ENCODE measurements at regions not wholly inside any gene's neighbourhood (a gene's known extent, or its start where the extent isn't known, plus 50 kb on each side); places are given as distances from the start of the nearest gene placed in this dataset.

- Histone ChIP-seq H4K20me1 (ENCODE audit: insufficient read depth, low read length) (no peaks in the 10 kb centered on the region), H3K27me3 (ENCODE audit: control insufficient read depth in 1 of 2, insufficient read depth in 2 of 2, low read length in 2 of 2) (no peaks in the 10 kb centered on the region; a peak in 2 of 5 replicates), H2AFZ (ENCODE audit: low read length) (no peak overlapping the region), H3K4me3 (replicated peaks in 1 of 3; ENCODE audit: insufficient read depth in 1 of 3, low read depth in 2 of 3, low read length in 3 of 3) (no peak overlapping the region), H3K27ac (ENCODE audit: extremely low read length, insufficient read depth, low read length) (no peak overlapping the region), H3K4me2 (ENCODE audit: low read depth, low read length) (no peak overlapping the region), H3K36me3 (replicated peaks in 1 of 2; ENCODE audit: control insufficient read depth in 1 of 2, insufficient read depth in 2 of 2, low read length in 2 of 2) (no peaks in the 10 kb centered on the region), H3K9ac (ENCODE audit: insufficient read depth, low read depth, low read length) (no peak overlapping the region), H3K79me2 (ENCODE audit: insufficient read depth, low read length) (no peaks in the 10 kb centered on the region), H3K4me1 (ENCODE audit: insufficient read depth, low read length) (no peaks in the 10 kb centered on the region), H3K9me3 (ENCODE audit: low read length) (no peaks in the 10 kb centered on the region)
- FAIRE-seq, result no peak
- BruUV-seq (replicated peaks), result no TSS peak
- ATAC-seq, result no peak
- no peak for DNase-seq (ENCODE audit: low spot score)
- POLR2A ChIA-PET, result no interaction called here
- CTCF ChIA-PET (ENCODE audit: low intra/inter-chr PET ratio, low total read pairs), result no interaction called here
- in situ Hi-C loops (cut with HindIII; ENCODE audit: extremely low pct_ligation_motif_present, low pct_unique_long_range_greater_than_20kb) (no loop called here), intact Hi-C loops (cut with micrococcal nuclease; ENCODE audit: unreplicated experiment) (no loop called here)
- TF ChIP-seq FOXM1 (CRISPR knock-in tag; IDR thresholded peaks at IDR 0.05), result no peak
- 17% methylated on average over 3 of the region's 3 CpGs for WGBS (ENCODE audit: low lambda C conversion rate)
These were observed 84.6 kb upstream of the RPL34 start for GRCh38 chr4:108535757-108536156.

DNA sequence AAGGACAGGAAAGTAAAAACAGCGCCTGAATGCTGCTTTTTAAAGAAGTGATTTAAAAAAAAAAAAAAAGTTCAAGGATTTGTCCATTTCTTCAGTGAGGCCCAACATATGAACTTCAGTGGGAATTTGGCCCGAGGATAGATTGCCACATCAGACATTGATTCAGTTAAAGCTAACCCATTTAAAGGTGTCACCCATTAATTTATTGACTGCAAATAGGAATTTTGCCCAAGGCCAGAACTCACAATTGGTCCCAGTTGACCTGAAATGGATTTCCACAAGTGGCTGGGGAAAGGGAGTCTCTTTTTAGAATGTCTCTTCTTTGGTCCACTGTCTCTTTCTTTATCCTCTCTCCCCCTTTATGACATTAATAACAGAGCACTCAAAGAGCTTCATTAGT, 86.5 kb upstream of the RPL34 start:
- H3K4me1 ChIP-seq (ENCODE audit: insufficient read depth, low read length), result no peaks in the 10 kb centered on the region
- DNase-seq (ENCODE audit: low spot score) (no peak), FAIRE-seq (no peak), ATAC-seq (no peak)
- H3K27me3 ChIP-seq (ENCODE audit: control insufficient read depth in 1 of 2, insufficient read depth in 2 of 2, low read length in 2 of 2), result no peaks in the 10 kb centered on the region; a peak in 2 of 5 replicates
- H3K9ac ChIP-seq (ENCODE audit: insufficient read depth, low read depth, low read length), result no peak overlapping the region
- no peak overlapping the region for H3K4me2 ChIP-seq (ENCODE audit: low read depth, low read length)
- intact Hi-C loops (cut with micrococcal nuclease; ENCODE audit: unreplicated experiment) (no loop called here), in situ Hi-C loops (cut with HindIII; ENCODE audit: extremely low pct_ligation_motif_present, low pct_unique_long_range_greater_than_20kb) (no loop called here)
- H3K9me3 ChIP-seq (ENCODE audit: low read length), result no peaks in the 10 kb centered on the region
- no TSS peak for BruUV-seq (replicated peaks)
- no peaks in the 10 kb centered on the region for H4K20me1 ChIP-seq (ENCODE audit: insufficient read depth, low read length)
- H3K79me2 ChIP-seq (ENCODE audit: insufficient read depth, low read length), result no peaks in the 10 kb centered on the region
- H3K4me3 ChIP-seq (replicated peaks in 1 of 3; ENCODE audit: insufficient read depth in 1 of 3, low read depth in 2 of 3, low read length in 3 of 3), result no peak overlapping the region
- no peak overlapping the region for H3K27ac ChIP-seq (ENCODE audit: extremely low read length, insufficient read depth, low read length)
- 26% methylated on average over 2 of the region's 2 CpGs for WGBS (ENCODE audit: low lambda C conversion rate)
- POLR2A ChIA-PET, result no interaction called here
- no peaks in the 10 kb centered on the region for H3K36me3 ChIP-seq (replicated peaks in 1 of 2; ENCODE audit: control insufficient read depth in 1 of 2, insufficient read depth in 2 of 2, low read length in 2 of 2)
- CTCF ChIA-PET (ENCODE audit: low intra/inter-chr PET ratio, low total read pairs), result no interaction called here
- no peak overlapping the region for H2AFZ ChIP-seq (ENCODE audit: low read length)
- TF ChIP-seq, protein P1, sequence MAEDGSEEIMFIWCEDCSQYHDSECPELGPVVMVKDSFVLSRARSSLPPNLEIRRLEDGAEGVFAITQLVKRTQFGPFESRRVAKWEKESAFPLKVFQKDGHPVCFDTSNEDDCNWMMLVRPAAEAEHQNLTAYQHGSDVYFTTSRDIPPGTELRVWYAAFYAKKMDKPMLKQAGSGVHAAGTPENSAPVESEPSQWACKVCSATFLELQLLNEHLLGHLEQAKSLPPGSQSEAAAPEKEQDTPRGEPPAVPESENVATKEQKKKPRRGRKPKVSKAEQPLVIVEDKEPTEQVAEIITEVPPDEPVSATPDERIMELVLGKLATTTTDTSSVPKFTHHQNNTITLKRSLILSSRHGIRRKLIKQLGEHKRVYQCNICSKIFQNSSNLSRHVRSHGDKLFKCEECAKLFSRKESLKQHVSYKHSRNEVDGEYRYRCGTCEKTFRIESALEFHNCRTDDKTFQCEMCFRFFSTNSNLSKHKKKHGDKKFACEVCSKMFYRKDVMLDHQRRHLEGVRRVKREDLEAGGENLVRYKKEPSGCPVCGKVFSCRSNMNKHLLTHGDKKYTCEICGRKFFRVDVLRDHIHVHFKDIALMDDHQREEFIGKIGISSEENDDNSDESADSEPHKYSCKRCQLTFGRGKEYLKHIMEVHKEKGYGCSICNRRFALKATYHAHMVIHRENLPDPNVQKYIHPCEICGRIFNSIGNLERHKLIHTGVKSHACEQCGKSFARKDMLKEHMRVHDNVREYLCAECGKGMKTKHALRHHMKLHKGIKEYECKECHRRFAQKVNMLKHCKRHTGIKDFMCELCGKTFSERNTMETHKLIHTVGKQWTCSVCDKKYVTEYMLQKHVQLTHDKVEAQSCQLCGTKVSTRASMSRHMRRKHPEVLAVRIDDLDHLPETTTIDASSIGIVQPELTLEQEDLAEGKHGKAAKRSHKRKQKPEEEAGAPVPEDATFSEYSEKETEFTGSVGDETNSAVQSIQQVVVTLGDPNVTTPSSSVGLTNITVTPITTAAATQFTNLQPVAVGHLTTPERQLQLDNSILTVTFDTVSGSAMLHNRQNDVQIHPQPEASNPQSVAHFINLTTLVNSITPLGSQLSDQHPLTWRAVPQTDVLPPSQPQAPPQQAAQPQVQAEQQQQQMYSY (CRISPR knock-in tag; IDR thresholded peaks at IDR 0.05), result no peak
- TF ChIP-seq MAFG (CRISPR knock-in tag; IDR thresholded peaks at IDR 0.05), result no peak
- no peak for TF ChIP-seq HOXA7 (CRISPR knock-in tag; IDR thresholded peaks at IDR 0.05)
- no peak for TF ChIP-seq MYNN (CRISPR knock-in tag; IDR thresholded peaks at IDR 0.05; ENCODE audit: low read depth)
- no peak for TF ChIP-seq TEAD3 (CRISPR knock-in tag; optimal IDR thresholded peaks at IDR 0.05; ENCODE audit: borderline replicate concordance)
- no peak for TF ChIP-seq RFX1 (IDR thresholded peaks at IDR 0.05)
- TF ChIP-seq THYN1 (CRISPR knock-in tag; IDR thresholded peaks at IDR 0.05; ENCODE audit: borderline replicate concordance, low read depth), result no peak
- TF ChIP-seq NFRKB (IDR thresholded peaks at IDR 0.05), result no peak
- no peak for TF ChIP-seq ZNF598 (CRISPR knock-in tag; IDR thresholded peaks at IDR 0.05; ENCODE audit: borderline replicate concordance)
- TF ChIP-seq ZNF10 (CRISPR knock-in tag; IDR thresholded peaks at IDR 0.05; ENCODE audit: borderline replicate concordance, low read depth), result no peak
- TF ChIP-seq BHLHE40 (IDR thresholded peaks at IDR 0.05; ENCODE audit: low read length), result no peak
- no peak for TF ChIP-seq ARNT (IDR thresholded peaks at IDR 0.05)
- no peak for TF ChIP-seq ARID2 (CRISPR knock-in tag; IDR thresholded peaks at IDR 0.05; ENCODE audit: borderline replicate concordance)
- no peak for TF ChIP-seq SP2 (CRISPR knock-in tag; IDR thresholded peaks at IDR 0.05)
- no peak for TF ChIP-seq ZHX1 (CRISPR knock-in tag; IDR thresholded peaks at IDR 0.05; ENCODE audit: low read depth)
